T47D (cell line): ENCODE measurements at regions not wholly inside any gene's neighbourhood (a gene's known extent, or its start where the extent isn't known, plus 50 kb on each side); places are given as distances from the start of the nearest gene placed in this dataset.

Experiments
- DNase-seq, 2 experiments: peaks; one replicate each; pipeline versions ENCODE4 v3.0.0 to v3.0.0-alpha.2; 2011 to 2012; ENCODE audit warnings: low read depth in 1 of 2, low spot score in 1 of 2
- JUND ChIP-seq: IDR thresholded peaks from 2 replicates; pipeline ENCODE4 v1.6.1; 2012; ENCODE audit warnings: low read depth
- in situ Hi-C: cut with HindIII; loops from 2 replicates; pipeline ENCODE4 v1.10.0; 2016; ENCODE audit warnings: low sequenced_read_pairs, low pct_unique_long_range_greater_than_20kb

GRCh38 chr10:78873413-78873812 lies 195.4 kb upstream of the ZMIZ1 start:
- no peak for TF ChIP-seq JUND
- in situ Hi-C loops: no loop called here
- DNase-seq: no peak

DNA sequence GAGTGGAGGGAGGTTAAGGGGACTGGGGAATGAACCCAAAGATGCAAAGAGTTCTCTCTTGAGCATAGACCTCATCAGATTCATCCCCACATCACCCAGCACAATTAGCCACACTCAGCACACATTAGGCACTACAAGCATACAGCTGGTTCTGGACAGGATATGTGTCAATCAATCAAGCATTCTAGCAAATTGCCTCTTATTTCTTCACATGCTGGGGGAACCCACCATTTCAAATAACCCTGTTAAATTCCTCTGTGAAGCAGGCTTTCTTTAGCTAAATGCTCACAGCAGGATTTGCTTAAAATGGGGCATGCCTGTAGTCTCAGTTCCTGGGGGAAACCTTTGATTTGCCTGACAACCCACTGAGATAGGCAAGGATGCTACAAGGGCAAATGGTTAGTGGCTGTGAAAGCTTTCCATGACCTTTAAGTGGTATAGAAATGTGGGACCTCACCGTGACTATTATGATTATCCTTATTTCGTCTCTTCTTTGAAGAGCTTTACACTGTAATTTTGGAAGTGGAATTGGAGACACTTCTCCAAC lies 193.4 kb upstream of the ZMIZ1 start:
- no peak for TF ChIP-seq JUND
- no peak for DNase-seq
- in situ Hi-C loops: no loop called here

- in situ Hi-C loops: no loop called here
- no peak for TF ChIP-seq JUND
- DNase-seq: no peak
Observed at GRCh38 chr10:78875932-78876331, 192.8 kb upstream of the ZMIZ1 start.

DNA sequence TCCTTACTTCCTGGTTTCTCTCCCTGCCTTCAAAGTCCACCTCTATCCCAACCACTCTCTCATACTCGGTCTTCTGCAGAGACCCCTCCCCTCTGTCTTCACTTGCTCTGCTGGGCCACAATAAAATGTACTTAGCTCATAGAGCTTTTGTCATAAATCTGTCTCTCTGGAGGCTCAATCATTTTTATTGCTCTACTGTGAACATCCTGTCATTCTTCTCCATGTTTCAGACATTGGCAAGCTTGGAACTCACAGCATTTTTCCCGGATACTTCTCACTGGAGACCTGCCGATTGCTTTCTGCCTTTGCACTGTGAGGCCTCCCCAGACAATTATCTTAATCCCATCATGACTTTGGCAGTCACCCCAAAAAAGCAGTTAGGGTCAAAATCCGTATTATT lies 192.3 kb upstream of the ZMIZ1 start:
- no peak for DNase-seq
- in situ Hi-C loops: no loop called here
- no peak for TF ChIP-seq JUND

DNA sequence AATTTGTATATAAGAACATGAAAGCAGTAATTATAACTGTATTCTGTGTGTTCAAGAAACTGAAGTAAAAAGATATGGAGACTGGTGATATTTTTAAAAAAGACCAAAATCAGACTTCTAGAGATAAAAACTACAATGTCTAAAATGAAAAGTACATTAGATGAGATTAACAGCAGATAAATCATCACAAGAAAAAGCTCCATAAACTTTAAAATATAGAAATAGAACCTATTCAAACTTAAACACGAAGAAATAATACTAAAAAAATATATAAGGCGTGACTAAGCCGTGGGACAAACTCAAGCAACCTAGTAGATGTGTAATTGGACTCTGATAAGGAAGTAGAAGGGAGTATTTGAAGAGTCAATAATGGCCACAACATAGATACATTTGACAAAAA lies 189.1 kb upstream of the ZMIZ1 start:
- no peak for DNase-seq
- in situ Hi-C loops: no loop called here
- no peak for TF ChIP-seq JUND

DNA sequence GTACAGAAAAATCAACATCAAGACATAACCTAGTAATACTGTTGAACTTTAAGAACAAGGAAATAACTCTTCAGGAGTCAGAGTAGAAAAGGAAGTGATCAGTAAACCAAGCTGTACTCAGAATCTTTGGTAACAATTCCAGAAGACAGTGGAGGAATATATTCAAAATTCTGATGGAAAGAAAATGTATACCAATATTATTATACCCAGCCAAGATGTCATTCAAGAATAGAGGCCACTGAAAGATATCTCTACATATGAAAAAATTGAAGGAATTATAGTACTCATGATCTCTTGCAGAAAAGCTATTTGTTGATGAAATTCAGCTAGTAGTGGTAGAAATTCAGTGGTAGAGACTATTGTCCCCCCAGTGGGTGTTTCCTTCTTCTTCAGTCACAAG lies 182.6 kb upstream of the ZMIZ1 start:
- DNase-seq: no peak
- TF ChIP-seq JUND: no peak
- in situ Hi-C loops: no loop called here

- no peak for DNase-seq
- in situ Hi-C loops: no loop called here
- no peak for TF ChIP-seq JUND
Observed at GRCh38 chr10:78889536-78890063, 179.2 kb upstream of the ZMIZ1 start.

GRCh38 chr10:78890506-78890905 lies 178.3 kb upstream of the ZMIZ1 start:
- in situ Hi-C loops: no loop called here
- no peak for TF ChIP-seq JUND
- no peak for DNase-seq

DNA sequence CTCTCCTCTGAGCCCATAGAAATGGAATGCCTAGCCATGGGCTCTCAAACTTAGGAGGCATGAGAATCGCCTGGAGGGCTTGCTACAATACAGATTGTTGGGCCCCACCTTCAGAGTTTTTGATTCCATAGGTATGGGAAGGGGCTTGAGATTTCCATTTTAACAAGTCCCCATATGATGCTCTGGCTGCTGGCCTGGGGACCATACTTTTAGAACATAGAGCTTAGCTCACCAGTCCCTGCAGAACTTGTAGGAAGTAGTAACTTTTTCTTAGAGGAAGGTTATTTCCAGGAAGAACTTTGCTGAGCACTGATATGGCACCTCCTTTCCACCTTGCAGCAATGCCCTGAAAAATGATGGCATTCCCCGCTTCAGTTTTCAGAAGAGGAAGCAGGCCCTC lies 177.0 kb upstream of the ZMIZ1 start:
- in situ Hi-C loops: no loop called here
- no peak for TF ChIP-seq JUND
- DNase-seq: no peak

- DNase-seq: no peak
- in situ Hi-C loops: no loop called here
- TF ChIP-seq JUND: no peak
Observed at GRCh38 chr10:78892338-78893176, 176.2 kb upstream of the ZMIZ1 start.

DNA sequence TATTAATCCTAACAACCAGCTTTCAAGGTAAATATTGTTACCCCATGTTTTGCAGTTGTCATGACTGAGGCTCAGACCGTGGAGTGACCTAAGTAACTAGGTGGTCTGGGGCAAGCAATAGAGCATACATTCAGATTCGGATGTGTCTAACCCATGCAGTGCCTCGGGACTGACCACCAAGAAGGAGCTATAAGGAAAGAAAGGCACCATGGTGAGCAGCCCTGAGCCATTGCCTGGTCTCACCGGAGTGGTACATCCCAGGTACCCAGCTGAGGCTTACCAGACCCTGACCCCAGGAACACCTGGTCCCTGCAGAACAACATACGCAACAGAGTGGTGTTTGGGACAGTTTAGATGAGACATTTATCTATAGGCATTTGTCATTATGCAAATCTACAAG lies 175.5 kb upstream of the ZMIZ1 start:
- in situ Hi-C loops: no loop called here
- no peak for DNase-seq
- no peak for TF ChIP-seq JUND

GRCh38 chr10:78894089-78894840 lies 174.5 kb upstream of the ZMIZ1 start:
- in situ Hi-C loops: no loop called here
- TF ChIP-seq JUND: no peak
- no peak for DNase-seq

DNA sequence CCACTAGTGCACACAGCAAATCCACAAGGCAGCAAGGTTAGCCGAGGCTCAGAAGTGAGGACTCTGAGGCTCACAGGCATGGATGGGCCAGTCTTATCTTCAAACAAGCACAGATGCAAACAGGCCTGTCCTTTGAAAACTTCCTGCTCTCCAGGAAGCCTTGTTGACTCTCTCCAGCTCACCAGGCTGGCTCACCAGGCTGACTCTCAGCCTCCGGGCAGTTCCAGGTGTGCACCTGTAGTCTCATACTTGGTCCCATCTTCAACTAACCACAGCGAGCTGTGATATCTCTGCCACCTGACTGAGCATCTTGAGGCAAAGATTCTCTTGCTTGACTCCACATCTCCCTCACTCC lies 173.9 kb upstream of the ZMIZ1 start:
- peak in 1 of 2 experiments; percentile 77 for DNase-seq
- in situ Hi-C loops: no loop called here
- TF ChIP-seq JUND: no peak

- in situ Hi-C loops: no loop called here
- TF ChIP-seq JUND: no peak
- DNase-seq: no peak
Observed at GRCh38 chr10:78895469-78895868, 173.3 kb upstream of the ZMIZ1 start.
